NCI-H2196 (cell line): ENCODE measurements at regions not wholly inside any gene's neighbourhood (a gene's known extent, or its start where the extent isn't known, plus 50 kb on each side); places are given as distances from the start of the nearest gene placed in this dataset.

Experiments
- DNase-seq: peaks from one replicate; lab custom pipeline; 2025; ENCODE audit not compliant: unreplicated experiment; lab: John Stamatoyannopoulos, UW

GRCh38 chr9:690517-691111 is 150.9 kb upstream of the DMRT1 start:
- DNase-seq: no peak

GRCh38 chr9:691825-692400 is 149.6 kb upstream of the DMRT1 start:
- DNase-seq: no peak

GRCh38 chr9:692636-693129 is 148.8 kb upstream of the DMRT1 start:
- DNase-seq: no peak

GRCh38 chr9:693201-694091 is 148.1 kb upstream of the DMRT1 start:
- no peak for DNase-seq

GRCh38 chr9:694092-694402 is 147.4 kb upstream of the DMRT1 start:
- DNase-seq: no peak

- DNase-seq: no peak
These were observed 146.9 kb upstream of the DMRT1 start for GRCh38 chr9:694403-695154.

GRCh38 chr9:695252-695651 is 146.2 kb upstream of the DMRT1 start:
- DNase-seq: no peak

GRCh38 chr9:696332-697323 is 144.9 kb upstream of the DMRT1 start:
- no peak for DNase-seq

GRCh38 chr9:698276-698675 is 143.2 kb upstream of the DMRT1 start:
- DNase-seq: no peak

GRCh38 chr9:698954-699353 is 142.5 kb upstream of the DMRT1 start:
- DNase-seq: no peak

- DNase-seq: no peak
These were observed 142.1 kb upstream of the DMRT1 start for GRCh38 chr9:699396-699795.

- DNase-seq: no peak
These were observed 140.9 kb upstream of the DMRT1 start for GRCh38 chr9:700365-701282.

GRCh38 chr9:703392-703791 is 138.1 kb upstream of the DMRT1 start:
- no peak for DNase-seq

- no peak for DNase-seq
These were observed 135.4 kb upstream of the DMRT1 start for GRCh38 chr9:706073-706472.

GRCh38 chr9:706606-707459 is 134.7 kb upstream of the DMRT1 start:
- no peak for DNase-seq

GRCh38 chr9:708182-708550 is 133.3 kb upstream of the DMRT1 start:
- DNase-seq: no peak

GRCh38 chr9:708551-709432 is 132.7 kb upstream of the DMRT1 start:
- DNase-seq: no peak
